Testis (tissue), 2 donors: ENCODE measurements at regions not wholly inside any gene's neighbourhood (a gene's known extent, or its start where the extent isn't known, plus 50 kb on each side); places are given as distances from the start of the nearest gene placed in this dataset.
"Not testable (repeated sequence)": the region's sequence is repeated elsewhere in the genome, so short reads cannot be mapped to it uniquely, and the experiment has no call there.

Experiments used
- DNase-seq: peaks from one replicate; pipeline ENCODE4 v3.0.0-alpha.2; 2019
- H3K27ac ChIP-seq, 2 donors: fragments of 200-600 bp; sonication (generic); one replicate each; pipeline ENCODE4 v1.5.1; 2019
- H3K27me3 ChIP-seq: fragments of 200-600 bp; sonication (generic); one replicate; pipeline ENCODE4 v1.5.1; 2019
- H3K36me3 ChIP-seq: fragments of 200-600 bp; sonication (generic); one replicate; pipeline ENCODE4 v1.5.1; 2017; ENCODE audit warnings: low read depth; ENCODE audit errors: missing control alignments
- H3K4me1 ChIP-seq: fragments of 200-600 bp; sonication (generic); one replicate; pipeline ENCODE4 v1.5.1; 2019
- H3K4me3 ChIP-seq, 2 donors: fragments of 200-600 bp; sonication (generic); one replicate each; pipeline ENCODE4 v1.5.1; 2017 to 2019
- H3K9me3 ChIP-seq: fragments of 200-600 bp; sonication (generic); one replicate; pipeline ENCODE4 v1.5.1; 2017
- CTCF ChIP-seq, 3 experiments: fragments of 450-650 bp in 2 of 3; fragments of 200-600 bp in 1 of 3; sonication (generic) in 1 of 3; IDR thresholded peaks; one replicate each; pipeline ENCODE4 v1.5.1; 2016 to 2019; ENCODE audit warnings: antibody characterized with exemption in 3 of 3, mild to moderate bottlenecking in 2 of 3, moderate library complexity in 1 of 3
- POLR2A ChIP-seq: fragments of 450-650 bp; IDR thresholded peaks from one replicate; pipeline ENCODE4 v1.6.1; 2017; ENCODE audit warnings: antibody characterized with exemption, mild to moderate bottlenecking, moderate library complexity
- WGBS, 2 donors: methylation state at CpG; one replicate each; pipeline ENCODE4 v1.1.5; 2018; 5-methylcytosine and 5-hydroxymethylcytosine counted together
- intact Hi-C: fragments of 100-400 bp; cut with DNase I; formaldehyde crosslinking; loops from one replicate; pipeline ENCODE4 v1.15.1; 2023; ENCODE audit warnings: low total_unique reads

- TF ChIP-seq CTCF (IDR thresholded peaks at IDR 0.05), result no peak
- TF ChIP-seq POLR2A, result no peak
- H3K4me3 ChIP-seq, result no peak overlapping the region
- 88 to 93% methylated on average over 4 of the region's 4 CpGs for WGBS, 2 donors
- DNase-seq, result no peak
- no peak overlapping the region for H3K27ac ChIP-seq
- no peaks in the 10 kb centered on the region for H3K4me1 ChIP-seq
- H3K9me3 ChIP-seq, result no peaks in the 10 kb centered on the region
- intact Hi-C loops, result no loop called here
- no peaks in the 10 kb centered on the region for H3K36me3 ChIP-seq
- no peaks in the 10 kb centered on the region for H3K27me3 ChIP-seq
These were observed 115.2 kb upstream of the PLCL2 start for GRCh38 chr3:16769525-16769924.

GRCh38 chr3:16770021-16770420 lies 114.7 kb upstream of the PLCL2 start:
- H3K27me3 ChIP-seq, result no peaks in the 10 kb centered on the region
- no peaks in the 10 kb centered on the region for H3K4me1 ChIP-seq
- H3K36me3 ChIP-seq, result no peaks in the 10 kb centered on the region
- no peak overlapping the region for H3K27ac ChIP-seq
- TF ChIP-seq CTCF (IDR thresholded peaks at IDR 0.05), result no peak
- TF ChIP-seq POLR2A, result no peak
- DNase-seq, result no peak
- H3K9me3 ChIP-seq, result no peaks in the 10 kb centered on the region
- WGBS, 2 donors, result 65 to 67% methylated on average over 5 of the region's 5 CpGs
- H3K4me3 ChIP-seq, result no peak overlapping the region
- intact Hi-C loops, result no loop called here

- TF ChIP-seq CTCF (IDR thresholded peaks at IDR 0.05) (no peak), POLR2A (no peak)
- Histone ChIP-seq H3K27ac (no peak overlapping the region), H3K4me1 (no peaks in the 10 kb centered on the region), H3K36me3 (no peaks in the 10 kb centered on the region), H3K9me3 (no peaks in the 10 kb centered on the region), H3K4me3 (no peak overlapping the region), H3K27me3 (no peaks in the 10 kb centered on the region)
- 79 to 88% methylated on average over 2 to 4 of the region's 4 CpGs for WGBS, 2 donors
- intact Hi-C loops, result no loop called here
- DNase-seq, result no peak
These were observed 114.0 kb upstream of the PLCL2 start for GRCh38 chr3:16770792-16771191.

GRCh38 chr3:16773594-16773993 lies 111.2 kb upstream of the PLCL2 start:
- H3K27me3 ChIP-seq, H3K36me3 ChIP-seq, H3K4me1 ChIP-seq, H3K27ac ChIP-seq, H3K9me3 ChIP-seq, H3K4me3 ChIP-seq, intact Hi-C loops, DNase-seq: not testable (repeated sequence)
- 83 to 84% methylated on average over 8 to 15 of the region's 15 CpGs for WGBS, 2 donors

GRCh38 chr3:16774536-16774935 lies 110.2 kb upstream of the PLCL2 start:
- WGBS, 2 donors, result 87 to 93% methylated on average over 11 of the region's 11 CpGs
- intact Hi-C loops, result not testable (repeated sequence)

GRCh38 chr3:16784973-16785372 lies 99.8 kb upstream of the PLCL2 start:
- Histone ChIP-seq H3K4me3 (no peak overlapping the region), H3K9me3 (no peaks in the 10 kb centered on the region), H3K27ac (no peak overlapping the region), H3K36me3 (no peaks in the 10 kb centered on the region), H3K27me3 (no peaks in the 10 kb centered on the region), H3K4me1 (peaks cover 3% of the 10 kb centered on the region)
- intact Hi-C loops, result no loop called here
- DNase-seq, result no peak
- 87 to 95% methylated on average over 2 of the region's 2 CpGs for WGBS, 2 donors
- no peak for TF ChIP-seq POLR2A
- TF ChIP-seq CTCF (IDR thresholded peaks at IDR 0.05), result no peak

More at GRCh38 chr3:16774536-16774935, 110.2 kb upstream of the PLCL2 start:
- not testable (repeated sequence) for H3K36me3 ChIP-seq, H3K4me3 ChIP-seq, H3K27me3 ChIP-seq, H3K4me1 ChIP-seq, DNase-seq, H3K9me3 ChIP-seq, H3K27ac ChIP-seq
